SK-N-SH (cell line): ENCODE measurements at regions not wholly inside any gene's neighbourhood (a gene's known extent, or its start where the extent isn't known, plus 50 kb on each side); places are given as distances from the start of the nearest gene placed in this dataset.
A peak's percentile ranks its signal among the peaks of the same experiment; 100 is the strongest.

Experiments used
- CTCF ChIA-PET: fragments of 300-600, 350-600 bp; formaldehyde crosslinking; extraction: SDS; loops from one replicate; lab custom pipeline; 2021; lab: Yijun Ruan, JAX
- POLR2A ChIA-PET: fragments of 350-600 bp; sonication (Branson Sonifier 250); formaldehyde crosslinking; extraction: SDS; loops from one replicate; lab custom pipeline; 2020; ENCODE audit warnings: antibody characterized with exemption, inconsistent platforms; lab: Yijun Ruan, JAX
- DNase-seq: peaks from one replicate; pipeline ENCODE4 v3.0.0; 2012
- H2AFZ ChIP-seq: fragments of 200-600 bp; sonication (generic); 2 replicates; pipeline ENCODE4 v1.8.1; 2016; ENCODE audit warnings: antibody characterized with exemption, mild to moderate bottlenecking, low read depth
- H3F3A ChIP-seq: fragments of 200-600 bp; sonication (generic); replicated peaks from 2 replicates; pipeline ENCODE3; 2016; ENCODE audit warnings: antibody characterized with exemption, mild to moderate bottlenecking; ENCODE audit not compliant: insufficient read depth
- H3K27ac ChIP-seq, 2 experiments: fragments of 200-500 bp in 1 of 2; fragments of 200-600 bp in 1 of 2; sonication (Bioruptor generic) in 1 of 2; sonication (generic), shearing (Covaris generic) in 1 of 2; 2 replicates each; pipeline versions ENCODE4 v1.5.1 to v1.6.1; 2014 to 2016; ENCODE audit warnings: low read depth in 2 of 2, inconsistent platforms in 1 of 2, low read length in 1 of 2, mild to moderate bottlenecking in 1 of 2, mixed read lengths in 1 of 2
- H3K27me3 ChIP-seq: fragments of 200-600 bp; sonication (generic), shearing (Covaris generic); 2 replicates; pipeline ENCODE4 v1.6.1; 2016; ENCODE audit warnings: mixed run types; ENCODE audit not compliant: insufficient read depth
- H3K36me3 ChIP-seq, 2 experiments: fragments of 200-500 bp in 1 of 2; fragments of 200-600 bp in 1 of 2; sonication (Bioruptor generic) in 1 of 2; sonication (generic) in 1 of 2; replicated peaks in 1 of 2; 2 replicates each; pipeline versions ENCODE3 to v1.5.1; 2014 to 2016; ENCODE audit warnings: low read length in 1 of 2, mild to moderate bottlenecking in 1 of 2; ENCODE audit not compliant: insufficient read depth in 2 of 2, control insufficient read depth in 1 of 2
- H3K4me1 ChIP-seq, 2 experiments: fragments of 200-500 bp in 1 of 2; fragments of 200-600 bp in 1 of 2; sonication (Bioruptor generic) in 1 of 2; sonication (generic), shearing (Covaris generic) in 1 of 2; 2 replicates each; pipeline versions ENCODE4 v1.5.1 to v1.6.1; 2014 to 2016; ENCODE audit warnings: low read depth in 1 of 2, low read length in 1 of 2, mixed run types in 1 of 2; ENCODE audit not compliant: insufficient read depth in 2 of 2, control insufficient read depth in 1 of 2
- H3K4me2 ChIP-seq: fragments of 200-600 bp; sonication (generic), shearing (Covaris generic); 2 replicates; pipeline ENCODE4 v1.6.1; 2017; ENCODE audit warnings: mixed run types
- H3K4me3 ChIP-seq, 2 experiments: fragments of 200-500 bp in 1 of 2; fragments of 200-600 bp in 1 of 2; sonication (Bioruptor generic) in 1 of 2; sonication (generic), shearing (Covaris generic) in 1 of 2; 2 replicates each; pipeline versions ENCODE4 v1.5.1 to v1.8.1; 2014 to 2016; ENCODE audit warnings: low read depth in 2 of 2, inconsistent platforms in 1 of 2, low read length in 1 of 2, mild to moderate bottlenecking in 1 of 2, mixed read lengths in 1 of 2, moderate library complexity in 1 of 2
- H3K79me2 ChIP-seq: fragments of 200-600 bp; sonication (generic); 2 replicates; pipeline ENCODE4 v1.8.1; 2017; ENCODE audit warnings: mild to moderate bottlenecking; ENCODE audit not compliant: insufficient read depth
- H3K9ac ChIP-seq: fragments of 200-600 bp; sonication (generic); 2 replicates; pipeline ENCODE4 v1.6.1; 2017; ENCODE audit warnings: mixed run types
- H3K9me2 ChIP-seq: fragments of 200-600 bp; sonication (generic); 2 replicates; pipeline ENCODE4 v1.6.1; 2017; ENCODE audit warnings: mixed run types
- H3K9me3 ChIP-seq: fragments of 200-600 bp; sonication (generic); 2 replicates; pipeline ENCODE4 v1.6.1; 2017; ENCODE audit warnings: mixed run types, mild to moderate bottlenecking, moderate library complexity
- H4K20me1 ChIP-seq: fragments of 200-600 bp; sonication (generic); 2 replicates; pipeline ENCODE4 v1.6.1; 2017; ENCODE audit warnings: mild to moderate bottlenecking, mixed run types; ENCODE audit not compliant: insufficient read depth
- ELF1 ChIP-seq: IDR thresholded peaks from 2 replicates; pipeline ENCODE4 v1.4.0; 2012
- EP300 ChIP-seq, 2 experiments: IDR thresholded peaks; 2 replicates each; pipeline versions ENCODE4 v1.4.0 to v1.6.1; 2012; ENCODE audit warnings: borderline replicate concordance in 1 of 2, low read depth in 1 of 2, low read length in 1 of 2
- FOSL2 ChIP-seq: IDR thresholded peaks from 2 replicates; pipeline ENCODE4 v1.4.0; 2012; ENCODE audit warnings: low read depth, mild to moderate bottlenecking, moderate library complexity, borderline replicate concordance
- FOXJ3 ChIP-seq: sonication (generic); formaldehyde crosslinking; IDR thresholded peaks from 2 replicates; pipeline ENCODE4 v1.5.1; 2020; ENCODE audit warnings: mild to moderate bottlenecking, missing genetic modification reagents
- FOXM1 ChIP-seq: IDR thresholded peaks from 2 replicates; pipeline ENCODE4 v1.4.0; 2012; ENCODE audit warnings: low read depth, mild to moderate bottlenecking
- GABPA ChIP-seq: IDR thresholded peaks from 2 replicates; pipeline ENCODE4 v1.4.0; 2012; ENCODE audit warnings: low read depth, mild to moderate bottlenecking
- GATA2 ChIP-seq: sonication (generic); formaldehyde crosslinking; IDR thresholded peaks from 2 replicates; pipeline ENCODE4 v1.5.0; 2020; ENCODE audit warnings: mild to moderate bottlenecking, missing genetic modification reagents
- MXI1 ChIP-seq: IDR thresholded peaks from 2 replicates; pipeline ENCODE4 v1.6.1; 2012; ENCODE audit warnings: mild to moderate bottlenecking, low read depth, low read length, improper control_type of control experiment
- NFIC ChIP-seq: IDR thresholded peaks from 2 replicates; pipeline ENCODE4 v1.4.0; 2012; ENCODE audit warnings: borderline replicate concordance
- NRF1 ChIP-seq: IDR thresholded peaks from 2 replicates; pipeline ENCODE4 v1.6.1; 2012; ENCODE audit warnings: low read depth, mild to moderate bottlenecking, low read length
- RCOR1 ChIP-seq: fragments of 150-350 bp; IDR thresholded peaks from 2 replicates; pipeline ENCODE4 v1.6.1; 2017; ENCODE audit warnings: antibody characterized with exemption, low read length
- RFX5 ChIP-seq: IDR thresholded peaks from 2 replicates; pipeline ENCODE4 v1.6.1; 2012; ENCODE audit warnings: mild to moderate bottlenecking, improper control_type of control experiment, low read length
- SIN3A ChIP-seq: IDR thresholded peaks from 2 replicates; pipeline ENCODE4 v1.6.1; 2012; ENCODE audit warnings: low read depth, mild to moderate bottlenecking, low read length, moderate library complexity, borderline replicate concordance
- SMC3 ChIP-seq: IDR thresholded peaks from 2 replicates; pipeline ENCODE4 v1.6.1; 2012; ENCODE audit warnings: low read depth, low read length, improper control_type of control experiment
- YY1 ChIP-seq: IDR thresholded peaks from 2 replicates; pipeline ENCODE4 v1.4.0; 2012; ENCODE audit warnings: low read depth, mild to moderate bottlenecking
- WGBS: methylation state at CpG from one replicate; pipeline ENCODE4 v1.1.6; 2017; ENCODE audit warnings: low lambda C conversion rate; 5-methylcytosine and 5-hydroxymethylcytosine counted together
- TF ChIP-seq, protein P1 (sequence below): IDR thresholded peaks from 2 replicates; pipeline ENCODE4 v1.4.0; 2012; ENCODE audit warnings: low read depth
- TF ChIP-seq, protein P2 (sequence below): fragments of 150-350 bp; IDR thresholded peaks from 2 replicates; pipeline ENCODE4 v1.6.1; 2016; ENCODE audit warnings: mild to moderate bottlenecking, low read depth, low read length
- TF ChIP-seq, protein P3 (sequence below): IDR thresholded peaks from 2 replicates; pipeline ENCODE4 v1.4.0; 2012; ENCODE audit warnings: low read depth, borderline replicate concordance
- TF ChIP-seq, protein P4 (sequence below): IDR thresholded peaks from 2 replicates; pipeline ENCODE4 v1.4.0; 2012; ENCODE audit warnings: low read depth, borderline replicate concordance
- TF ChIP-seq, protein P5 (sequence below): fragments of 200-600 bp; sonication (generic); IDR thresholded peaks from 2 replicates; pipeline ENCODE4 v1.6.1; 2017; ENCODE audit warnings: antibody characterized with exemption, mild to moderate bottlenecking, moderate library complexity

DNA sequence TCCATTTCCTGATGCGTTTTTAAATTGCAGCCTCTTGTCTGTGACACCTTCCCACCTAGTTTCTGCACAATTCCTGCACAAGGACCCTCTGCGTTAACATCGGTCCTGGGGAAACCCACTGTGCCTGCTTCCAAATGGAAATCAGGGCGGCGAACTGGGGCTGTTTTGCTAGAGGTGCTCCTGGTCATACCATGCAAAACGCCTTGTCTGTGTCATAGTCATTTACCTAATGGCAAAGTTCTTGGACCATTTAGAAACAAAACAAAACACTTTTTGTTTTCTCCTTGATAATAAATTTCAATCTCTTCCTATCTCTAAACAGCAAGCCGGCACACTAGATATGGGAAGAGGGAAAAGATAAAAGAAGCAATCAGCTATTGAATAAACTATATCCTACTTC, 206.9 kb upstream of the KLF14 start:
- peak overlapping the region; percentile 68 for H3K9ac ChIP-seq
- no peaks in the 10 kb centered on the region for H3K9me2 ChIP-seq
- WGBS: 63% methylated on average over 7 of the region's 7 CpGs
- ChIA-PET CTCF (interaction anchor here (0.9 to 4.9 kb wide), 4 partner anchors 18 to 99 kb away, joined by 3 to 23 read pairs (median 14); no protein-coding TSS in a partner anchor), POLR2A (no interaction called here)
- H3K36me3 ChIP-seq: peaks cover 32 to 39% of the 10 kb centered on the region in 2 experiments
- peaks cover 100% of the 10 kb centered on the region for H3K79me2 ChIP-seq
- H3K27me3 ChIP-seq: no peaks in the 10 kb centered on the region
- H3K9me3 ChIP-seq: no peaks in the 10 kb centered on the region
- peaks cover 2 to 45% of the 10 kb centered on the region in 2 experiments for H3K4me1 ChIP-seq
- DNase-seq: no peak
- H3K4me3 ChIP-seq: peak overlapping the region; percentile 42
- peak overlapping the region; percentile 52 to 72; a peak in 3 of 4 replicates for H3K27ac ChIP-seq
- peak overlapping the region; percentile 44 for H3K4me2 ChIP-seq
- peaks cover 31% of the 10 kb centered on the region for H3F3A ChIP-seq
- TF ChIP-seq, protein P1, sequence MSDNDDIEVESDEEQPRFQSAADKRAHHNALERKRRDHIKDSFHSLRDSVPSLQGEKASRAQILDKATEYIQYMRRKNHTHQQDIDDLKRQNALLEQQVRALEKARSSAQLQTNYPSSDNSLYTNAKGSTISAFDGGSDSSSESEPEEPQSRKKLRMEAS: no peak
- TF ChIP-seq NFIC (no peak), NRF1 (no peak), YY1 (no peak), EP300 (IDR thresholded peaks at IDR 0.05; ENCODE audit: borderline replicate concordance in 1 of 2, low read depth in 1 of 2, low read length in 1 of 2) (no peak), RFX5 (no peak), SMC3 (no peak), SIN3A (no peak), GABPA (no peak), GATA2 (CRISPR knock-in tag) (no peak), FOSL2 (no peak), MXI1 (no peak), FOXM1 (no peak), RCOR1 (no peak), FOXJ3 (CRISPR knock-in tag) (no peak), ELF1 (no peak)
- TF ChIP-seq, protein P2, sequence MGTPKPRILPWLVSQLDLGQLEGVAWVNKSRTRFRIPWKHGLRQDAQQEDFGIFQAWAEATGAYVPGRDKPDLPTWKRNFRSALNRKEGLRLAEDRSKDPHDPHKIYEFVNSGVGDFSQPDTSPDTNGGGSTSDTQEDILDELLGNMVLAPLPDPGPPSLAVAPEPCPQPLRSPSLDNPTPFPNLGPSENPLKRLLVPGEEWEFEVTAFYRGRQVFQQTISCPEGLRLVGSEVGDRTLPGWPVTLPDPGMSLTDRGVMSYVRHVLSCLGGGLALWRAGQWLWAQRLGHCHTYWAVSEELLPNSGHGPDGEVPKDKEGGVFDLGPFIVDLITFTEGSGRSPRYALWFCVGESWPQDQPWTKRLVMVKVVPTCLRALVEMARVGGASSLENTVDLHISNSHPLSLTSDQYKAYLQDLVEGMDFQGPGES: no peak
- TF ChIP-seq, protein P3, sequence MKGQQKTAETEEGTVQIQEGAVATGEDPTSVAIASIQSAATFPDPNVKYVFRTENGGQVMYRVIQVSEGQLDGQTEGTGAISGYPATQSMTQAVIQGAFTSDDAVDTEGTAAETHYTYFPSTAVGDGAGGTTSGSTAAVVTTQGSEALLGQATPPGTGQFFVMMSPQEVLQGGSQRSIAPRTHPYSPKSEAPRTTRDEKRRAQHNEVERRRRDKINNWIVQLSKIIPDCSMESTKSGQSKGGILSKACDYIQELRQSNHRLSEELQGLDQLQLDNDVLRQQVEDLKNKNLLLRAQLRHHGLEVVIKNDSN: no peak
- TF ChIP-seq, protein P4, sequence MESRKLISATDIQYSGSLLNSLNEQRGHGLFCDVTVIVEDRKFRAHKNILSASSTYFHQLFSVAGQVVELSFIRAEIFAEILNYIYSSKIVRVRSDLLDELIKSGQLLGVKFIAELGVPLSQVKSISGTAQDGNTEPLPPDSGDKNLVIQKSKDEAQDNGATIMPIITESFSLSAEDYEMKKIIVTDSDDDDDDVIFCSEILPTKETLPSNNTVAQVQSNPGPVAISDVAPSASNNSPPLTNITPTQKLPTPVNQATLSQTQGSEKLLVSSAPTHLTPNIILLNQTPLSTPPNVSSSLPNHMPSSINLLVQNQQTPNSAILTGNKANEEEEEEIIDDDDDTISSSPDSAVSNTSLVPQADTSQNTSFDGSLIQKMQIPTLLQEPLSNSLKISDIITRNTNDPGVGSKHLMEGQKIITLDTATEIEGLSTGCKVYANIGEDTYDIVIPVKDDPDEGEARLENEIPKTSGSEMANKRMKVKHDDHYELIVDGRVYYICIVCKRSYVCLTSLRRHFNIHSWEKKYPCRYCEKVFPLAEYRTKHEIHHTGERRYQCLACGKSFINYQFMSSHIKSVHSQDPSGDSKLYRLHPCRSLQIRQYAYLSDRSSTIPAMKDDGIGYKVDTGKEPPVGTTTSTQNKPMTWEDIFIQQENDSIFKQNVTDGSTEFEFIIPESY: no peak
- TF ChIP-seq, protein P5, sequence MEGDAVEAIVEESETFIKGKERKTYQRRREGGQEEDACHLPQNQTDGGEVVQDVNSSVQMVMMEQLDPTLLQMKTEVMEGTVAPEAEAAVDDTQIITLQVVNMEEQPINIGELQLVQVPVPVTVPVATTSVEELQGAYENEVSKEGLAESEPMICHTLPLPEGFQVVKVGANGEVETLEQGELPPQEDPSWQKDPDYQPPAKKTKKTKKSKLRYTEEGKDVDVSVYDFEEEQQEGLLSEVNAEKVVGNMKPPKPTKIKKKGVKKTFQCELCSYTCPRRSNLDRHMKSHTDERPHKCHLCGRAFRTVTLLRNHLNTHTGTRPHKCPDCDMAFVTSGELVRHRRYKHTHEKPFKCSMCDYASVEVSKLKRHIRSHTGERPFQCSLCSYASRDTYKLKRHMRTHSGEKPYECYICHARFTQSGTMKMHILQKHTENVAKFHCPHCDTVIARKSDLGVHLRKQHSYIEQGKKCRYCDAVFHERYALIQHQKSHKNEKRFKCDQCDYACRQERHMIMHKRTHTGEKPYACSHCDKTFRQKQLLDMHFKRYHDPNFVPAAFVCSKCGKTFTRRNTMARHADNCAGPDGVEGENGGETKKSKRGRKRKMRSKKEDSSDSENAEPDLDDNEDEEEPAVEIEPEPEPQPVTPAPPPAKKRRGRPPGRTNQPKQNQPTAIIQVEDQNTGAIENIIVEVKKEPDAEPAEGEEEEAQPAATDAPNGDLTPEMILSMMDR: no peak
- H4K20me1 ChIP-seq: peaks cover 12% of the 10 kb centered on the region; the same call in 1 of the 2 replicates
- H2AFZ ChIP-seq: no peak overlapping the region
